Neutrophil (primary cell): ENCODE measurements at regions not wholly inside any gene's neighbourhood (a gene's known extent, or its start where the extent isn't known, plus 50 kb on each side); places are given as distances from the start of the nearest gene placed in this dataset.
"Not testable (repeated sequence)": the region's sequence is repeated elsewhere in the genome, so short reads cannot be mapped to it uniquely, and the experiment has no call there.

Source experiments
- H3K27ac ChIP-seq: fragments of 200-600 bp; sonication (generic); 2 replicates; pipeline ENCODE4 v1.5.1; 2016; ENCODE audit warnings: mild to moderate bottlenecking, moderate library complexity
- H3K27me3 ChIP-seq: fragments of 200-600 bp; sonication (generic); 2 replicates; pipeline ENCODE4 v1.6.0; 2016; ENCODE audit warnings: mild to moderate bottlenecking
- H3K36me3 ChIP-seq: fragments of 200-600 bp; sonication (generic); 2 replicates; pipeline ENCODE4 v1.5.1; 2017
- H3K4me1 ChIP-seq, 2 experiments: fragments of 200-600 bp in 1 of 2; sonication (generic) in 1 of 2; 1 replicate in 1 of 2; 2 replicates in 1 of 2; pipeline versions ENCODE4 v1.5.1 to v1.6.1; 2013 to 2016; ENCODE audit warnings: low read depth in 1 of 2, low read length in 1 of 2, mild to moderate bottlenecking in 1 of 2, moderate library complexity in 1 of 2; ENCODE audit not compliant: control insufficient read depth in 1 of 2, insufficient read depth in 1 of 2
- H3K4me3 ChIP-seq, 2 experiments: fragments of 200-600 bp in 1 of 2; sonication (generic) in 1 of 2; 1 replicate in 1 of 2; 2 replicates in 1 of 2; pipeline ENCODE4 v1.5.1; 2013 to 2016; ENCODE audit warnings: low read depth in 1 of 2, low read length in 1 of 2, mild to moderate bottlenecking in 1 of 2, moderate library complexity in 1 of 2
- H3K9me3 ChIP-seq: fragments of 200-600 bp; sonication (generic); 2 replicates; pipeline ENCODE4 v1.5.1; 2016
- CTCF ChIP-seq: fragments of 200-600 bp; sonication (generic); IDR thresholded peaks from 2 replicates; pipeline ENCODE4 v1.5.1; 2016; ENCODE audit warnings: antibody characterized with exemption

GRCh38 chr11:19615341-19616183, 97.1 kb upstream of the NAV2 start:
- H3K4me1 ChIP-seq: no peaks in the 10 kb centered on the region
- no peak overlapping the region for H3K4me3 ChIP-seq
- no peaks in the 10 kb centered on the region for H3K27me3 ChIP-seq
- no peak overlapping the region for H3K27ac ChIP-seq
- H3K36me3 ChIP-seq: no peaks in the 10 kb centered on the region
- TF ChIP-seq CTCF: no peak
- no peaks in the 10 kb centered on the region for H3K9me3 ChIP-seq

DNA sequence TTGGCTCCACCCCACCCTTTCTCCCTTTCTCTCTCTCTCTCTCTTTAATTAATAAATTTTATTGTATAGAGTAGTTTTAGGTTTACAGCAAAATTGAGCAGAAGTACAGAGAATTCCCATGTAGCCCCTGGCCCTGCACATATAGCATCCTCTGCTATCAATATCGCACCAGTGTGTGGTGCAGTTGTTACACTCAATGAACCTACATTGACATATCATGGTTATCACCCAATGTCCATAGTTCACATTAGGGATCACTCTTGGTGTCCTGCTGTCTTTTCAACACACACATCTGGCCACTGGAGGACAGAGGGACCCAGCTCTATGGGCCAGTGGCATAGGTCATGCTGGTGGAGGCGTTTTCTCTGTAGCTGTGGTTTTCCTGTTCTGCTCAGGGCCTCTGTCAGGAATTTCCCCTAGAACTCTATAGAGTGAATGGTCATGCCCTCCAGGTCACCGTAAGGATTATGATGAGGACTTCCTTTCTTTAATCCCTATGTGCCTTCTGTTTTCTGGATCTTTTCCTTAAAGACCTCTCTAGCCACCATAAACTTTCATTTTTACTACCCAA, 98.2 kb upstream of the NAV2 start:
- H3K27ac ChIP-seq: no peak overlapping the region
- H3K36me3 ChIP-seq: no peaks in the 10 kb centered on the region
- H3K27me3 ChIP-seq: no peaks in the 10 kb centered on the region
- H3K9me3 ChIP-seq: no peaks in the 10 kb centered on the region
- TF ChIP-seq CTCF: no peak
- H3K4me1 ChIP-seq: no peaks in the 10 kb centered on the region
- H3K4me3 ChIP-seq: no peak overlapping the region

- H3K4me1 ChIP-seq, H3K36me3 ChIP-seq, H3K4me3 ChIP-seq, H3K27ac ChIP-seq, H3K27me3 ChIP-seq, H3K9me3 ChIP-seq: not testable (repeated sequence)
Measured at GRCh38 chr11:19612025-19612424, 100.6 kb upstream of the NAV2 start.

GRCh38 chr11:19607656-19608360, 104.8 kb upstream of the NAV2 start:
- no peaks in the 10 kb centered on the region for H3K36me3 ChIP-seq
- H3K9me3 ChIP-seq: no peaks in the 10 kb centered on the region
- no peak overlapping the region for H3K4me3 ChIP-seq
- TF ChIP-seq CTCF: no peak
- no peaks in the 10 kb centered on the region for H3K27me3 ChIP-seq
- no peak overlapping the region for H3K27ac ChIP-seq
- no peaks in the 10 kb centered on the region for H3K4me1 ChIP-seq

- no peaks in the 10 kb centered on the region for H3K4me1 ChIP-seq
- H3K4me3 ChIP-seq: no peak overlapping the region
- H3K9me3 ChIP-seq: no peaks in the 10 kb centered on the region
- no peaks in the 10 kb centered on the region for H3K27me3 ChIP-seq
- H3K27ac ChIP-seq: no peak overlapping the region
- H3K36me3 ChIP-seq: no peaks in the 10 kb centered on the region
- no peak for TF ChIP-seq CTCF
Measured at GRCh38 chr11:19606856-19607655, 105.6 kb upstream of the NAV2 start.
